ENCODE measurements at regions not wholly inside any gene's neighbourhood (a gene's known extent, or its start where the extent isn't known, plus 50 kb on each side); places are given as distances from the start of the nearest gene placed in this dataset.
"Not testable (repeated sequence)": the region's sequence is repeated elsewhere in the genome, so short reads cannot be mapped to it uniquely, and the experiment has no call there.

DNA sequence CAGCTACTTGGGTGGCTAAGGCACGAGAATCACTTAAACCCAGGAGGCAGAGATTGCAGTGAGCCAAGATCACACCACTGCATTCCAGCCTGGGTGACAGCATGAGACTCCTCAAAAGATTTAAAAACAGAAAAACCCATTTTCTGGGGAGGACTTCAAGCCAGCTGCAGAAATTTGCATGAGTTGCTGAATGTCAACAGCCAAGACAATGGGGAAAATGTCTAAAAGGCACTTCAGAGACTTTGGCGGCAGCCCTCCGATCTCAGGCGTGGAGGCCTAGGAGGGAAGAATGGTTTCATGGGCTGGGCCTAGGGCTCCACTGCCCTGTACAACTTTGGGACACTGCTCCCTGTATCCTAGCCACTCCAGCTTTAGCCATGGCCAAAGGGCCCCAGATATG is 177.8 kb upstream of the C14orf180 start:
- TF ChIP-seq, protein P1, sequence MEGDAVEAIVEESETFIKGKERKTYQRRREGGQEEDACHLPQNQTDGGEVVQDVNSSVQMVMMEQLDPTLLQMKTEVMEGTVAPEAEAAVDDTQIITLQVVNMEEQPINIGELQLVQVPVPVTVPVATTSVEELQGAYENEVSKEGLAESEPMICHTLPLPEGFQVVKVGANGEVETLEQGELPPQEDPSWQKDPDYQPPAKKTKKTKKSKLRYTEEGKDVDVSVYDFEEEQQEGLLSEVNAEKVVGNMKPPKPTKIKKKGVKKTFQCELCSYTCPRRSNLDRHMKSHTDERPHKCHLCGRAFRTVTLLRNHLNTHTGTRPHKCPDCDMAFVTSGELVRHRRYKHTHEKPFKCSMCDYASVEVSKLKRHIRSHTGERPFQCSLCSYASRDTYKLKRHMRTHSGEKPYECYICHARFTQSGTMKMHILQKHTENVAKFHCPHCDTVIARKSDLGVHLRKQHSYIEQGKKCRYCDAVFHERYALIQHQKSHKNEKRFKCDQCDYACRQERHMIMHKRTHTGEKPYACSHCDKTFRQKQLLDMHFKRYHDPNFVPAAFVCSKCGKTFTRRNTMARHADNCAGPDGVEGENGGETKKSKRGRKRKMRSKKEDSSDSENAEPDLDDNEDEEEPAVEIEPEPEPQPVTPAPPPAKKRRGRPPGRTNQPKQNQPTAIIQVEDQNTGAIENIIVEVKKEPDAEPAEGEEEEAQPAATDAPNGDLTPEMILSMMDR (IDR thresholded peaks at IDR 0.05): no peak
- H3K4me3 Mint-ChIP-seq: no peak overlapping the region
- Histone ChIP-seq H3K27me3 (ENCODE audit: control insufficient read depth, insufficient read depth, low read length) (no peaks in the 10 kb centered on the region), H3K9me3 (ENCODE audit: control insufficient read depth, insufficient read depth, low read length) (peaks cover 5% of the 10 kb centered on the region), H3K4me3 (ENCODE audit: low read length) (no peak overlapping the region), H3K4me1 (ENCODE audit: control insufficient read depth, insufficient read depth, low read length) (peaks cover 13% of the 10 kb centered on the region), H3K36me3 (ENCODE audit: control insufficient read depth, insufficient read depth, low read length) (no peaks in the 10 kb centered on the region), H3K27ac (ENCODE audit: low read length) (no peak overlapping the region)
- WGBS (ENCODE audit: insufficient coverage): 97% methylated on average over 4 of the region's 4 CpGs
- no peak for DNase-seq
- H3K27ac Mint-ChIP-seq: no peak overlapping the region
- H3K4me1 Mint-ChIP-seq: peaks cover 15 to 26% of the 10 kb centered on the region in 2 donors
- peaks cover 12% of the 10 kb centered on the region for H3K36me3 Mint-ChIP-seq
- H3K9me3 Mint-ChIP-seq: peaks cover 0 to 6% of the 10 kb centered on the region in 2 donors
- no peak for ATAC-seq
- intact Hi-C loops (cut with micrococcal nuclease): no loop called here
- H3K27me3 Mint-ChIP-seq (ENCODE audit: low read depth in 2 of 2): peaks cover 0 to 8% of the 10 kb centered on the region in 2 donors

DNA sequence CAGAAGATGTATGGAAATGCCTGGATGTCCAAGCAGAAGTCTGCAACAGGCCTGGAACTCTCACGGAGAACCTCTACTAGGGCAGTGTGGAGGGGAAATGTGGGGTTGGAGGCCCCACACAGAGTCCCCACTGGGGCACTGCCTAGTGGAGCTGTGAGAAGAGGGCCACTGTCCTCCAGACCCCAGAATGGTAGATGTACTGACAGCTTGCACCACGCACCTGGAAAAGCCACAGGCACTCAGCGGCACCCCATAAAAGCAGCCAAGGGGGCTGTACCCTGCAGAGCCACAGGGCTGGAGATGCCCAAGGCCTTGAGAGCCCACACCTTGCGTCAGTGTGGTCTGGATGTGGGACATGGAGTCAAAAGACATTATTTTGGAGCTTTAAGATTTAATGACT is 177.3 kb upstream of the C14orf180 start:
- intact Hi-C loops (cut with micrococcal nuclease); H3K4me3 Mint-ChIP-seq; DNase-seq; H3K27ac ChIP-seq (ENCODE audit: low read length); H3K4me3 ChIP-seq (ENCODE audit: low read length); H3K36me3 ChIP-seq (ENCODE audit: control insufficient read depth, insufficient read depth, low read length); H3K36me3 Mint-ChIP-seq; H3K9me3 Mint-ChIP-seq; H3K9me3 ChIP-seq (ENCODE audit: control insufficient read depth, insufficient read depth, low read length); H3K27me3 ChIP-seq (ENCODE audit: control insufficient read depth, insufficient read depth, low read length); H3K27ac Mint-ChIP-seq; ATAC-seq: not testable (repeated sequence)
- peaks cover 13% of the 10 kb centered on the region for H3K4me1 ChIP-seq (ENCODE audit: control insufficient read depth, insufficient read depth, low read length)
- WGBS (ENCODE audit: insufficient coverage): 73% methylated on average over 4 of the region's 4 CpGs
- Mint-ChIP-seq H3K4me1 (peaks cover 15 to 22% of the 10 kb centered on the region in 2 donors), H3K27me3 (ENCODE audit: low read depth in 2 of 2) (peaks cover 0 to 10% of the 10 kb centered on the region in 2 donors)

DNA sequence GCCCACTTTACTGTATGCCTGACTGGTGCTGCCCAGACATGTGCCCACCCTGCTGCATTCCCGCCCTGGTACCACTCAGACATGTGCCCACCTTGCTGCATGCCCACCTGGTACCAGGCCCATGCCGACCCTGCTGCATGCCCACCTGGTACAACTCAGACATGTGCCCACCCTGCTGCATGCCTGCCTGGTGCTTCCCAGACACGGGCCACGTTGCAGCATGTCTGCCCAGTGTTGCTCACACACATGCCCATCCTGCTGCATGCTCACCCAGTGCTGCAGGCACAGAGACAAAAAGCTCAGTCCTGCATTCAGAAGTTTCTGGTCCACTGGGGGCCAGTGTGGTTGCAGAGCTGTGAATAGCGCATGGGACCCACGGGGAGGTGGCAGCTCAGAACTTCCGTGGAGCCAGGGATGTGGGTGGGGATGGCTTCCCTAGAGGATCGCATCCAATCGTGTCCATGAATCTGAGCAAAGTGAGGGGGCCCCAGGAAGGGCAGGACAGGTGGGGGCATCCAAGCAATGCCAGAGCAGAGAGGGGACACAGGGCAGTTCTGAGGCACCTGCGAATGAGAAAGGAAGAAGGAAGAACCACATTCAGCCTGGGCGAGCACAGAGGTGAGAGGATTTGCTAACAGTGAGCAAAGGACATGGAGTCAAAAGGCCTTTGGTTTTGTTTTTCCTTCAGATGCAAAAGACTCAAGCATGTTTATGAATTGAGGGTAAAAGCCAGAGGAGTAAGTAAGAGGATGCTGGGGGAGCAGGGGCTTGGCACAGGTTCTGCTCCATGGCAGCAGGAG is 175.9 kb upstream of the C14orf180 start:
- intact Hi-C loops (cut with micrococcal nuclease): no loop called here
- Mint-ChIP-seq H3K27me3 (ENCODE audit: low read depth in 2 of 2) (peaks cover 0 to 10% of the 10 kb centered on the region in 2 donors), H3K4me3 (no peak overlapping the region), H3K27ac (no peak overlapping the region), H3K4me1 (peaks cover 13 to 14% of the 10 kb centered on the region in 2 donors), H3K36me3 (peaks cover 6% of the 10 kb centered on the region), H3K9me3 (peaks cover 3% of the 10 kb centered on the region in 2 donors)
- 84% methylated on average over 11 of the region's 11 CpGs for WGBS (ENCODE audit: insufficient coverage)
- Histone ChIP-seq H3K4me3 (ENCODE audit: low read length) (no peak overlapping the region), H3K36me3 (ENCODE audit: control insufficient read depth, insufficient read depth, low read length) (no peaks in the 10 kb centered on the region), H3K27ac (ENCODE audit: low read length) (no peak overlapping the region), H3K9me3 (ENCODE audit: control insufficient read depth, insufficient read depth, low read length) (no peaks in the 10 kb centered on the region), H3K27me3 (ENCODE audit: control insufficient read depth, insufficient read depth, low read length) (no peaks in the 10 kb centered on the region), H3K4me1 (ENCODE audit: control insufficient read depth, insufficient read depth, low read length) (peaks cover 12% of the 10 kb centered on the region)
- DNase-seq: no peak
- ATAC-seq: no peak
- TF ChIP-seq, protein P1 (IDR thresholded peaks at IDR 0.05): no peak

DNA sequence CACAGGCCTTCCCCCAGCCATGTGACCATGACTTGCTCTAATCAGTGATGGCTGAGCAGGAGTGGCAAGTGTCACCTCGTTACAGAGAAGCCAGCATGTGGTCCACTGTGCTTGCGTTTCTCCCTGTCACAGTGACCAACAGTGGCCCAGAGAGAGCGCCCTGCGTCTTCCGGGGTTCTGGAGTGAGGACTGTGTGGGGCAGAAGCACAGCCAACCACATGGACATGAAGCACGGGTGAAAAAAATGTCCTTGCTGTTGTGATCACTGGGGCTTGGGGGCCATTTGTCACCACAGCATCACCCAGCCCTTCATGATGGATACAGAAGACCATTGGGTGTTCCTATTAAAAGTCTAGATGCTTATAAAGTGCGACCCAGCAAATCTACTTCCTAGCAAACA is 174.6 kb upstream of the C14orf180 start:
- Mint-ChIP-seq H3K9me3 (peaks cover 4 to 7% of the 10 kb centered on the region in 2 donors), H3K27ac (no peak overlapping the region), H3K4me3 (no peak overlapping the region), H3K27me3 (ENCODE audit: low read depth in 2 of 2) (peaks cover 0 to 10% of the 10 kb centered on the region in 2 donors), H3K36me3 (peaks cover 14% of the 10 kb centered on the region), H3K4me1 (peaks cover 1 to 2% of the 10 kb centered on the region in 2 donors)
- no peaks in the 10 kb centered on the region for H3K36me3 ChIP-seq (ENCODE audit: control insufficient read depth, insufficient read depth, low read length)
- WGBS (ENCODE audit: insufficient coverage): 89% methylated on average over 7 of the region's 7 CpGs
- H3K9me3 ChIP-seq (ENCODE audit: control insufficient read depth, insufficient read depth, low read length): no peaks in the 10 kb centered on the region
- H3K4me1 ChIP-seq (ENCODE audit: control insufficient read depth, insufficient read depth, low read length): no peaks in the 10 kb centered on the region
- no peaks in the 10 kb centered on the region for H3K27me3 ChIP-seq (ENCODE audit: control insufficient read depth, insufficient read depth, low read length)
- ATAC-seq (no peak), DNase-seq (no peak)
- H3K4me3 ChIP-seq (ENCODE audit: low read length): no peak overlapping the region
- TF ChIP-seq, protein P1 (IDR thresholded peaks at IDR 0.05): no peak
- intact Hi-C loops (cut with micrococcal nuclease): no loop called here
- H3K27ac ChIP-seq (ENCODE audit: low read length): no peak overlapping the region
